OCI-LY7 (cell line): ENCODE measurements at regions not wholly inside any gene's neighbourhood (a gene's known extent, or its start where the extent isn't known, plus 50 kb on each side); places are given as distances from the start of the nearest gene placed in this dataset.

ENCODE experiments used
- BruUV-seq: library from RNA; stranded (reverse); fragments of 400-500 nt; replicated peaks from 2 replicates; lab custom pipeline; 2021; lab: Mats Ljungman, UMichigan
- CTCF ChIA-PET: fragments of 300-600 bp; sonication (Branson Sonifier 250); formaldehyde crosslinking; loops from one replicate; lab custom pipeline; 2022; ENCODE audit warnings: antibody characterized with exemption; ENCODE audit not compliant: unreplicated experiment; lab: Charles Lee
- POLR2A ChIA-PET: fragments of 300-600 bp; sonication (Branson Sonifier 250); formaldehyde crosslinking; loops from one replicate; lab custom pipeline; 2022; ENCODE audit warnings: antibody characterized with exemption; lab: Charles Lee
- DNase-seq: peaks from one replicate; pipeline ENCODE4 v3.0.0-alpha.2; 2015; ENCODE audit warnings: low spot score
- H2AFZ ChIP-seq: fragments of 200-600 bp; sonication (generic), shearing (Covaris generic); 2 replicates; pipeline ENCODE4 v1.6.1; 2014; ENCODE audit warnings: mild to moderate bottlenecking, antibody characterized with exemption, low read length, moderate library complexity
- H3K27ac ChIP-seq: fragments of 200-600 bp; sonication (generic); 2 replicates; pipeline ENCODE4 v1.5.1; 2014; ENCODE audit warnings: mixed run types, low read depth, mild to moderate bottlenecking, moderate library complexity, low read length, inconsistent platforms; ENCODE audit not compliant: poor library complexity, severe bottlenecking
- H3K36me3 ChIP-seq: fragments of 200-600 bp; sonication (generic); 2 replicates; pipeline ENCODE4 v1.6.1; 2014; ENCODE audit warnings: mild to moderate bottlenecking, antibody characterized with exemption, low read length, moderate library complexity, mixed read lengths; ENCODE audit not compliant: insufficient read depth
- H3K4me1 ChIP-seq: fragments of 200-600 bp; sonication (generic); 2 replicates; pipeline ENCODE4 v1.5.1; 2014; ENCODE audit warnings: mild to moderate bottlenecking, low read length; ENCODE audit not compliant: insufficient read depth, poor library complexity, severe bottlenecking
- H3K4me2 ChIP-seq: fragments of 200-600 bp; sonication (generic); 2 replicates; pipeline ENCODE4 v1.6.1; 2014; ENCODE audit warnings: mild to moderate bottlenecking, low read length
- H3K4me3 ChIP-seq: fragments of 200-600 bp; sonication (generic); 2 replicates; pipeline ENCODE4 v1.5.1; 2014; ENCODE audit warnings: mild to moderate bottlenecking, low read depth, low read length; ENCODE audit not compliant: poor library complexity, severe bottlenecking
- H3K79me2 ChIP-seq: fragments of 200-600 bp; sonication (generic); 2 replicates; pipeline ENCODE4 v1.6.1; 2016; ENCODE audit warnings: low read depth, mild to moderate bottlenecking, low read length, moderate library complexity, mixed read lengths; ENCODE audit not compliant: insufficient read depth
- H3K9me2 ChIP-seq: fragments of 200-600 bp; sonication (generic); 2 replicates; pipeline ENCODE4 v1.6.1; 2016; ENCODE audit warnings: mild to moderate bottlenecking, low read length, mixed read lengths; ENCODE audit not compliant: insufficient read depth
- H3K9me3 ChIP-seq: fragments of 200-600 bp; sonication (generic); 2 replicates; pipeline ENCODE4 v1.6.1; 2014; ENCODE audit warnings: mild to moderate bottlenecking, mixed run types, low read length, mixed read lengths
- H4K20me1 ChIP-seq: fragments of 200-600 bp; sonication (generic); 2 replicates; pipeline ENCODE4 v1.6.1; 2014; ENCODE audit warnings: mild to moderate bottlenecking, antibody characterized with exemption, low read length, moderate library complexity, mixed read lengths; ENCODE audit not compliant: insufficient read depth
- CTCF ChIP-seq: fragments of 200-600 bp; sonication (generic); conservative IDR thresholded peaks from 2 replicates; pipeline ENCODE4 v1.5.1; 2014; ENCODE audit warnings: mild to moderate bottlenecking, antibody characterized with exemption, low read length, moderate library complexity, mixed read lengths
- EZH2phosphoT487 ChIP-seq: fragments of 200-600 bp; sonication (generic); IDR thresholded peaks from 2 replicates; pipeline ENCODE4 v1.6.1; 2018; ENCODE audit warnings: low read depth, borderline replicate concordance, mild to moderate bottlenecking, mixed run types, antibody characterized with exemption, low read length, moderate library complexity, mixed read lengths
- intact Hi-C: fragments of 100-400 bp; cut with micrococcal nuclease; formaldehyde crosslinking; loops from one replicate; pipeline ENCODE4 v1.10.0; 2022; ENCODE audit not compliant: unreplicated experiment

GRCh38 chr2:51667679-51668078 is 635.7 kb upstream of the NRXN1 start:
- no peak overlapping the region for H2AFZ ChIP-seq
- ChIA-PET CTCF (no interaction called here), POLR2A (no interaction called here)
- DNase-seq: no peak
- H4K20me1 ChIP-seq: no peaks in the 10 kb centered on the region
- H3K36me3 ChIP-seq: no peaks in the 10 kb centered on the region
- intact Hi-C loops: no loop called here
- no peaks in the 10 kb centered on the region for H3K79me2 ChIP-seq
- TF ChIP-seq CTCF (no peak), EZH2phosphoT487 (no peak)
- H3K4me3 ChIP-seq: no peak overlapping the region
- no peak overlapping the region for H3K27ac ChIP-seq
- H3K9me2 ChIP-seq: 0 out of 2 replicates have a peak, but pooled peaks cover 3% of the 10 kb centered on the region
- no TSS peak for BruUV-seq
- H3K4me1 ChIP-seq: no peaks in the 10 kb centered on the region
- 0 out of 2 replicates have a peak, but pooled peaks cover 6% of the 10 kb centered on the region for H3K9me3 ChIP-seq
- no peak overlapping the region for H3K4me2 ChIP-seq

GRCh38 chr2:51662187-51662586 is 630.3 kb upstream of the NRXN1 start:
- POLR2A ChIA-PET: interaction anchor here (0.6 kb wide), 1 partner anchor 35 kb away, joined by 3 read pairs; no protein-coding TSS in a partner anchor
- BruUV-seq: no TSS peak
- H3K9me2 ChIP-seq: no peaks in the 10 kb centered on the region
- H3K4me1 ChIP-seq: no peaks in the 10 kb centered on the region
- H4K20me1 ChIP-seq: no peaks in the 10 kb centered on the region
- H3K4me3 ChIP-seq: no peak overlapping the region
- no peak overlapping the region for H3K27ac ChIP-seq
- no peaks in the 10 kb centered on the region for H3K79me2 ChIP-seq
- no peaks in the 10 kb centered on the region for H3K36me3 ChIP-seq
- no peak for DNase-seq
- intact Hi-C loops: no loop called here
- TF ChIP-seq EZH2phosphoT487 (no peak), CTCF (no peak)
- H3K9me3 ChIP-seq: 0 out of 2 replicates have a peak, but pooled peaks cover 6% of the 10 kb centered on the region
- no peak overlapping the region for H3K4me2 ChIP-seq
- no peak overlapping the region for H2AFZ ChIP-seq
- CTCF ChIA-PET: no interaction called here

GRCh38 chr2:51657849-51658248 is 625.9 kb upstream of the NRXN1 start:
- Histone ChIP-seq H3K27ac (no peak overlapping the region), H3K4me1 (no peaks in the 10 kb centered on the region), H3K9me2 (no peaks in the 10 kb centered on the region), H3K36me3 (no peaks in the 10 kb centered on the region), H3K4me3 (no peak overlapping the region), H2AFZ (no peak overlapping the region), H3K9me3 (no peaks in the 10 kb centered on the region), H3K79me2 (no peaks in the 10 kb centered on the region), H3K4me2 (no peak overlapping the region), H4K20me1 (no peaks in the 10 kb centered on the region)
- ChIA-PET POLR2A (no interaction called here), CTCF (no interaction called here)
- intact Hi-C loops: no loop called here
- DNase-seq: no peak
- no TSS peak for BruUV-seq
- TF ChIP-seq CTCF (no peak), EZH2phosphoT487 (no peak)
